DND-41 (cell line): ENCODE measurements at regions not wholly inside any gene's neighbourhood (a gene's known extent, or its start where the extent isn't known, plus 50 kb on each side); places are given as distances from the start of the nearest gene placed in this dataset.
A peak's percentile ranks its signal among the peaks of the same experiment; 100 is the strongest.
"Not testable (repeated sequence)": the region's sequence is repeated elsewhere in the genome, so short reads cannot be mapped to it uniquely, and the experiment has no call there.

ENCODE experiments used
- ATAC-seq: fragments of 200-7000 bp; cut with Tn5 transposase; 3 replicates; pipeline ENCODE4 v1.9.1; 2021; ENCODE audit warnings: low read depth; ENCODE audit not compliant: insufficient read depth
- DNase-seq: peaks from one replicate; pipeline ENCODE4 v3.0.0-alpha.2; 2020
- H2AFZ ChIP-seq: 2 replicates; pipeline ENCODE4 v1.6.0; 2012; ENCODE audit warnings: low read depth, low read length
- H3K27ac ChIP-seq: 2 replicates; pipeline ENCODE4 v1.5.1; 2012; ENCODE audit warnings: low read length, inconsistent platforms
- H3K27me3 ChIP-seq: fragments of 200-600 bp; sonication (generic); 2 replicates; pipeline ENCODE4 v1.6.0; 2012; ENCODE audit warnings: low read length, mild to moderate bottlenecking, inconsistent platforms; ENCODE audit not compliant: insufficient read depth, poor library complexity
- H3K36me3 ChIP-seq: 2 replicates; pipeline ENCODE4 v1.5.1; 2012; ENCODE audit warnings: low read length, inconsistent platforms; ENCODE audit not compliant: insufficient read depth
- H3K4me1 ChIP-seq: 2 replicates; pipeline ENCODE4 v1.5.1; 2012; ENCODE audit warnings: mild to moderate bottlenecking, low read length; ENCODE audit not compliant: insufficient read depth
- H3K4me2 ChIP-seq: 2 replicates; pipeline ENCODE4 v1.6.0; 2012; ENCODE audit warnings: mild to moderate bottlenecking, moderate library complexity, low read length, inconsistent platforms; ENCODE audit not compliant: insufficient read depth
- H3K4me3 ChIP-seq, 2 experiments: fragments of 200-600 bp in 1 of 2; shearing (Covaris generic) in 1 of 2; 2 replicates each; pipeline ENCODE4 v1.5.1; 2012 to 2016; ENCODE audit warnings: inconsistent platforms in 2 of 2, low read length in 2 of 2, mild to moderate bottlenecking in 2 of 2, low read depth in 1 of 2, moderate library complexity in 1 of 2
- H3K79me2 ChIP-seq: 2 replicates; pipeline ENCODE4 v1.6.0; 2012; ENCODE audit warnings: low read length, inconsistent platforms; ENCODE audit not compliant: insufficient read depth
- H3K9ac ChIP-seq: 2 replicates; pipeline ENCODE4 v1.6.0; 2012; ENCODE audit warnings: low read depth, mild to moderate bottlenecking, inconsistent platforms, low read length, moderate library complexity
- H3K9me3 ChIP-seq: 2 replicates; pipeline ENCODE4 v1.5.1; 2012; ENCODE audit warnings: low read length, moderate library complexity, mild to moderate bottlenecking, inconsistent platforms; ENCODE audit not compliant: insufficient read depth, severe bottlenecking
- H4K20me1 ChIP-seq: 2 replicates; pipeline ENCODE4 v1.6.0; 2012; ENCODE audit warnings: low read length; ENCODE audit not compliant: insufficient read depth
- CTCF ChIP-seq: IDR thresholded peaks from 2 replicates; pipeline ENCODE4 v1.5.1; 2012; ENCODE audit warnings: borderline replicate concordance, low read length, moderate library complexity, mild to moderate bottlenecking; ENCODE audit not compliant: poor library complexity, severe bottlenecking; ENCODE audit errors: extremely low read depth
- EZH2 ChIP-seq: IDR thresholded peaks from 3 replicates; pipeline ENCODE4 v1.6.1; 2012; ENCODE audit warnings: borderline replicate concordance, low read depth, mild to moderate bottlenecking, moderate library complexity, low read length, inconsistent platforms; ENCODE audit not compliant: severe bottlenecking

GRCh38 chr13:74266309-74266708 lies 132.1 kb upstream of the KLF12 start:
- no peaks in the 10 kb centered on the region for H3K4me1 ChIP-seq
- TF ChIP-seq EZH2 (no peak), CTCF (no peak)
- no peaks in the 10 kb centered on the region for H4K20me1 ChIP-seq

GRCh38 chr13:74264333-74264732 lies 130.1 kb upstream of the KLF12 start:
- Histone ChIP-seq H3K4me2 (no peak overlapping the region), H3K9me3 (peaks cover 15% of the 10 kb centered on the region), H3K27me3 (no peaks in the 10 kb centered on the region), H3K4me1 (no peaks in the 10 kb centered on the region), H4K20me1 (no peaks in the 10 kb centered on the region), H3K27ac (no peak overlapping the region), H3K4me3 (no peak overlapping the region), H2AFZ (no peak overlapping the region), H3K79me2 (no peaks in the 10 kb centered on the region), H3K9ac (no peak overlapping the region), H3K36me3 (no peaks in the 10 kb centered on the region)
- TF ChIP-seq CTCF (no peak), EZH2 (no peak)
- DNase-seq (no peak), ATAC-seq (no peak)

More at GRCh38 chr13:74266309-74266708, 132.1 kb upstream of the KLF12 start:
- H3K4me2 ChIP-seq = no peak overlapping the region
- H3K4me3 ChIP-seq = no peak overlapping the region
- no peaks in the 10 kb centered on the region for H3K36me3 ChIP-seq
- H2AFZ ChIP-seq = no peak overlapping the region
- peaks cover 15% of the 10 kb centered on the region for H3K9me3 ChIP-seq
- DNase-seq (no peak), ATAC-seq (no peak)
- H3K79me2 ChIP-seq = no peaks in the 10 kb centered on the region
- H3K9ac ChIP-seq = no peak overlapping the region
- no peaks in the 10 kb centered on the region for H3K27me3 ChIP-seq
- no peak overlapping the region for H3K27ac ChIP-seq

GRCh38 chr13:74260420-74260819 lies 126.2 kb upstream of the KLF12 start:
- peaks cover 10% of the 10 kb centered on the region for H3K9me3 ChIP-seq
- H3K4me1 ChIP-seq, H2AFZ ChIP-seq, H3K27me3 ChIP-seq, H3K4me3 ChIP-seq, H4K20me1 ChIP-seq, ATAC-seq, DNase-seq, H3K27ac ChIP-seq, H3K79me2 ChIP-seq, H3K4me2 ChIP-seq, H3K36me3 ChIP-seq, H3K9ac ChIP-seq: not testable (repeated sequence)

GRCh38 chr13:74259641-74260040 lies 125.4 kb upstream of the KLF12 start:
- TF ChIP-seq CTCF = no peak
- no peaks in the 10 kb centered on the region for H4K20me1 ChIP-seq
- no peak overlapping the region for H3K4me3 ChIP-seq
- H3K79me2 ChIP-seq = no peaks in the 10 kb centered on the region
- no peaks in the 10 kb centered on the region for H3K4me1 ChIP-seq
- DNase-seq (peak; percentile 37), ATAC-seq (peak; percentile 80)
- no peak overlapping the region for H3K4me2 ChIP-seq
- H3K9me3 ChIP-seq = peaks cover 9% of the 10 kb centered on the region
- no peak overlapping the region for H3K27ac ChIP-seq
- H3K36me3 ChIP-seq = no peaks in the 10 kb centered on the region
- no peak overlapping the region for H3K9ac ChIP-seq
- no peaks in the 10 kb centered on the region for H3K27me3 ChIP-seq
- no peak overlapping the region for H2AFZ ChIP-seq
